Gastrocnemius medialis (tissue), 4 donors: ENCODE measurements at regions not wholly inside any gene's neighbourhood (a gene's known extent, or its start where the extent isn't known, plus 50 kb on each side); places are given as distances from the start of the nearest gene placed in this dataset.

ENCODE experiments used
- CTCF ChIP-seq, 5 experiments: fragments of 450-650 bp in 3 of 5; fragments of 200-600 bp in 2 of 5; sonication (generic) in 2 of 5; IDR thresholded peaks in 4 of 5; conservative IDR thresholded peaks in 1 of 5; 1 replicate in 4 of 5; 2 replicates in 1 of 5; pipeline ENCODE4 v1.5.1; 2016 to 2019; ENCODE audit warnings: antibody characterized with exemption in 5 of 5, mild to moderate bottlenecking in 3 of 5, moderate library complexity in 3 of 5
- POLR2A ChIP-seq, 2 donors: fragments of 450-650 bp; IDR thresholded peaks; one replicate each; pipeline ENCODE4 v1.6.1; 2017; ENCODE audit warnings: antibody characterized with exemption in 2 of 2, mild to moderate bottlenecking in 2 of 2, moderate library complexity in 2 of 2

- no peak for TF ChIP-seq CTCF (IDR thresholded peaks at IDR 0.05 in 4 of 5, conservative IDR thresholded peaks at IDR 0.05 in 1 of 5)
- TF ChIP-seq POLR2A (IDR thresholded peaks at IDR 0.05), result no peak
These were observed 184.9 kb upstream of the MYL2 start for GRCh38 chr12:111105294-111105693.
